GM21825 (cell line): ENCODE measurements at regions not wholly inside any gene's neighbourhood (a gene's known extent, or its start where the extent isn't known, plus 50 kb on each side); places are given as distances from the start of the nearest gene placed in this dataset.

Experiments
- ATAC-seq: cut with Tn5 transposase; IDR thresholded peaks from one replicate; pipeline ENCODE4 v1.9.1; 2021; ENCODE audit warnings: mild to moderate bottlenecking, moderate library complexity; ENCODE audit not compliant: unreplicated experiment

- ATAC-seq: no peak
Measured at GRCh38 chr17:74097450-74098135, 105.9 kb upstream of the RPL38 start.

GRCh38 chr17:74098136-74099024, 105.1 kb upstream of the RPL38 start:
- ATAC-seq: no peak

- no peak for ATAC-seq
Measured at GRCh38 chr17:74099442-74100340, 103.8 kb upstream of the RPL38 start.

- ATAC-seq: no peak
Measured at GRCh38 chr17:74104921-74105320, 98.6 kb upstream of the RPL38 start.

- no peak for ATAC-seq
Measured at GRCh38 chr17:74107107-74107506, 96.4 kb upstream of the RPL38 start.

GRCh38 chr17:74108126-74108705, 95.3 kb upstream of the RPL38 start:
- ATAC-seq: no peak

GRCh38 chr17:74110467-74110866, 93.0 kb upstream of the RPL38 start:
- ATAC-seq: no peak

- no peak for ATAC-seq
Measured at GRCh38 chr17:74113326-74113725, 90.2 kb upstream of the RPL38 start.

- ATAC-seq: no peak
Measured at GRCh38 chr17:74113952-74114351, 89.5 kb upstream of the RPL38 start.

GRCh38 chr17:74114881-74115470, 88.5 kb upstream of the RPL38 start:
- ATAC-seq: no peak

GRCh38 chr17:74115586-74115985, 87.9 kb upstream of the RPL38 start:
- no peak for ATAC-seq

GRCh38 chr17:74116087-74116717, 87.3 kb upstream of the RPL38 start:
- ATAC-seq: no peak

- no peak for ATAC-seq
Measured at GRCh38 chr17:74117087-74117698, 86.3 kb upstream of the RPL38 start.

- no peak for ATAC-seq
Measured at GRCh38 chr17:74117999-74118421, 85.5 kb upstream of the RPL38 start.

- ATAC-seq: no peak
Measured at GRCh38 chr17:74118504-74118903, 85.0 kb upstream of the RPL38 start.

- no peak for ATAC-seq
Measured at GRCh38 chr17:74119049-74119580, 84.4 kb upstream of the RPL38 start.

GRCh38 chr17:74119965-74120364, 83.5 kb upstream of the RPL38 start:
- ATAC-seq: no peak

GRCh38 chr17:74123350-74123749, 80.1 kb upstream of the RPL38 start:
- no peak for ATAC-seq

- ATAC-seq: no peak
Measured at GRCh38 chr17:74123866-74124444, 79.5 kb upstream of the RPL38 start.
